H1 (cell line): ENCODE measurements at regions not wholly inside any gene's neighbourhood (a gene's known extent, or its start where the extent isn't known, plus 50 kb on each side); places are given as distances from the start of the nearest gene placed in this dataset.

ENCODE experiments used
- CBX5 ChIP-seq: fragments of 300-800, 300-1000 bp; sonication (generic); IDR thresholded peaks from 2 replicates; pipeline ENCODE4 v1.7.1; 2016; ENCODE audit warnings: antibody characterized with exemption, low read length, low read depth
- JUND ChIP-seq: IDR thresholded peaks from 2 replicates; pipeline ENCODE4 v1.6.1; 2011; ENCODE audit warnings: mild to moderate bottlenecking, improper control_type of control experiment, low read length
- POLR2A ChIP-seq, 2 experiments: IDR thresholded peaks; 1 replicate in 1 of 2; 2 replicates in 1 of 2; pipeline ENCODE4 v1.6.1; 2011; ENCODE audit warnings: low read depth in 2 of 2, low read length in 2 of 2, mild to moderate bottlenecking in 2 of 2; ENCODE audit errors: control extremely low read depth in 1 of 2
- RAD21 ChIP-seq, 2 experiments: IDR thresholded peaks in 1 of 2; conservative IDR thresholded peaks in 1 of 2; 2 replicates each; pipeline ENCODE4 v1.6.1; 2011; ENCODE audit warnings: low read depth in 2 of 2, low read length in 2 of 2, improper control_type of control experiment in 1 of 2, inconsistent platforms in 1 of 2, mild to moderate bottlenecking in 1 of 2, moderate library complexity in 1 of 2
- RNF2 ChIP-seq: fragments of 200-900, 300-1000 bp; sonication (generic); IDR thresholded peaks from 2 replicates; pipeline ENCODE4 v1.7.1; 2016; ENCODE audit warnings: borderline replicate concordance, low read depth, mild to moderate bottlenecking, antibody characterized with exemption, low read length; ENCODE audit not compliant: poor library complexity, severe bottlenecking; ENCODE audit errors: missing control alignments
- TAF1 ChIP-seq: IDR thresholded peaks from 2 replicates; pipeline ENCODE4 v1.6.1; 2011; ENCODE audit warnings: mild to moderate bottlenecking, low read depth, low read length
- YY1 ChIP-seq: IDR thresholded peaks from 2 replicates; pipeline ENCODE4 v1.6.1; 2011; ENCODE audit warnings: low read depth, mild to moderate bottlenecking, low read length
- TF ChIP-seq, protein P1 (sequence below), 3 experiments: IDR thresholded peaks; 1 replicate in 2 of 3; 2 replicates in 1 of 3; pipeline versions ENCODE4 v1.5.1 to v1.6.1; 2011; ENCODE audit warnings: low read length in 3 of 3, mild to moderate bottlenecking in 3 of 3, inconsistent platforms in 2 of 3, low read depth in 1 of 3, moderate library complexity in 1 of 3; ENCODE audit not compliant: insufficient read depth in 1 of 3; ENCODE audit errors: control extremely low read depth in 1 of 3

DNA sequence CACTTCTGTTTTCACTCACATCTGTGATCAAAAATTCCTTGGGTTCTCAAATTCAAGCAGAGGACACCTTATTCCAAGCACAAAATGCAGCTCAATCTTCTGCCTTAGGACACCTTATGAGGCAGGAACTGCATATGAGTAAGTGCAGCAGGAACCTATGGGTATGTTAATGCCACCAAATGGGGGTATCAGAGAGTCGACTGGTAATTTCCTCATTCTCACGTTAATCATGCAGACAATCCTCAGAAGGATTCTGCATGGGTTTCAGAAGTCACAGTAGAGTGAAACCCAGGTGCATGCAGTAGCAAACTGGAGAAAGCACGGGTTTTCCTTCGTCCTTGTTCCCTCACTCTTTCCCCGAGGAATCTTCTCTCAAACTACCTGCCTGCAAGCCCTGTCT lies 452.8 kb downstream of the CBLN2 start:
- TF ChIP-seq POLR2A (IDR thresholded peaks at IDR 0.05; ENCODE audit: control extremely low read depth in 1 of 2, low read depth in 2 of 2, low read length in 2 of 2), result no peak
- TF ChIP-seq, protein P1, sequence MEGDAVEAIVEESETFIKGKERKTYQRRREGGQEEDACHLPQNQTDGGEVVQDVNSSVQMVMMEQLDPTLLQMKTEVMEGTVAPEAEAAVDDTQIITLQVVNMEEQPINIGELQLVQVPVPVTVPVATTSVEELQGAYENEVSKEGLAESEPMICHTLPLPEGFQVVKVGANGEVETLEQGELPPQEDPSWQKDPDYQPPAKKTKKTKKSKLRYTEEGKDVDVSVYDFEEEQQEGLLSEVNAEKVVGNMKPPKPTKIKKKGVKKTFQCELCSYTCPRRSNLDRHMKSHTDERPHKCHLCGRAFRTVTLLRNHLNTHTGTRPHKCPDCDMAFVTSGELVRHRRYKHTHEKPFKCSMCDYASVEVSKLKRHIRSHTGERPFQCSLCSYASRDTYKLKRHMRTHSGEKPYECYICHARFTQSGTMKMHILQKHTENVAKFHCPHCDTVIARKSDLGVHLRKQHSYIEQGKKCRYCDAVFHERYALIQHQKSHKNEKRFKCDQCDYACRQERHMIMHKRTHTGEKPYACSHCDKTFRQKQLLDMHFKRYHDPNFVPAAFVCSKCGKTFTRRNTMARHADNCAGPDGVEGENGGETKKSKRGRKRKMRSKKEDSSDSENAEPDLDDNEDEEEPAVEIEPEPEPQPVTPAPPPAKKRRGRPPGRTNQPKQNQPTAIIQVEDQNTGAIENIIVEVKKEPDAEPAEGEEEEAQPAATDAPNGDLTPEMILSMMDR (IDR thresholded peaks at IDR 0.05; ENCODE audit: control extremely low read depth in 1 of 3, insufficient read depth in 1 of 3, low read depth in 1 of 3, low read length in 3 of 3), result no peak
- TF ChIP-seq JUND, result no peak
- TF ChIP-seq RAD21 (IDR thresholded peaks at IDR 0.05 in 1 of 2, conservative IDR thresholded peaks at IDR 0.05 in 1 of 2; ENCODE audit: low read depth in 2 of 2, low read length in 2 of 2), result no peak
- TF ChIP-seq RNF2, result no peak
- TF ChIP-seq YY1, result no peak
- no peak for TF ChIP-seq TAF1
- no peak for TF ChIP-seq CBX5
